ENCODE measurements at regions not wholly inside any gene's neighbourhood (a gene's known extent, or its start where the extent isn't known, plus 50 kb on each side); places are given as distances from the start of the nearest gene placed in this dataset.
A peak's percentile ranks its signal among the peaks of the same experiment; 100 is the strongest.

DNA sequence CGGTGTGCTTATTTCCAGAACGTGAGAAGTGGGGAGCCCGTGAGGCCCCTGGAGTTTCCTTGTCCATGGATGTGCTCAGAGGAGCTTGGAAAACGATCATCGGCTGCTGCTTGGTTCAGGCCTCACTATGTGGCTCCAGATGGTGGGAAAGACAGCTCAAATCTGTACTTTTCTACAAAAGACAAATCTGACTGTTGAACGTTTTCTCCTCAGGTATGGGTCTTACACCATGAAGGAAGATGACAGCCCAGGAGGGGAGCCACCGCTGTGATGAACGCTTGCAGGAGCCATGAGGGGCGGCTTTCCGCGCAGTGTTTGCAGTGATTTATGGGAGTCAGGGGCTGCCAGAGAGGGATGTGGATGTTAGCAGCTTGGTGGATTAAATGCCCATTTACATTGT, 109.4 kb upstream of the E2F8 start:
- DNase-seq (no peak), ATAC-seq (no peak)
- Histone ChIP-seq H3K27ac (no peak overlapping the region), H3K4me3 (no peak overlapping the region), H3K9me3 (no peaks in the 10 kb centered on the region), H3K27me3 (ENCODE audit: insufficient read depth in 3 of 3, low read length in 2 of 3) (peaks cover 0 to 88% (median 15%) of the 10 kb centered on the region in 3 donors), H3K4me1 (peaks cover 3% of the 10 kb centered on the region), H3K36me3 (ENCODE audit: insufficient read depth in 1 of 2, low read depth in 1 of 2) (no peaks in the 10 kb centered on the region)
- TF ChIP-seq, protein P1, sequence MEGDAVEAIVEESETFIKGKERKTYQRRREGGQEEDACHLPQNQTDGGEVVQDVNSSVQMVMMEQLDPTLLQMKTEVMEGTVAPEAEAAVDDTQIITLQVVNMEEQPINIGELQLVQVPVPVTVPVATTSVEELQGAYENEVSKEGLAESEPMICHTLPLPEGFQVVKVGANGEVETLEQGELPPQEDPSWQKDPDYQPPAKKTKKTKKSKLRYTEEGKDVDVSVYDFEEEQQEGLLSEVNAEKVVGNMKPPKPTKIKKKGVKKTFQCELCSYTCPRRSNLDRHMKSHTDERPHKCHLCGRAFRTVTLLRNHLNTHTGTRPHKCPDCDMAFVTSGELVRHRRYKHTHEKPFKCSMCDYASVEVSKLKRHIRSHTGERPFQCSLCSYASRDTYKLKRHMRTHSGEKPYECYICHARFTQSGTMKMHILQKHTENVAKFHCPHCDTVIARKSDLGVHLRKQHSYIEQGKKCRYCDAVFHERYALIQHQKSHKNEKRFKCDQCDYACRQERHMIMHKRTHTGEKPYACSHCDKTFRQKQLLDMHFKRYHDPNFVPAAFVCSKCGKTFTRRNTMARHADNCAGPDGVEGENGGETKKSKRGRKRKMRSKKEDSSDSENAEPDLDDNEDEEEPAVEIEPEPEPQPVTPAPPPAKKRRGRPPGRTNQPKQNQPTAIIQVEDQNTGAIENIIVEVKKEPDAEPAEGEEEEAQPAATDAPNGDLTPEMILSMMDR (IDR thresholded peaks at IDR 0.05): no peak
- intact Hi-C loops (cut with DNase I): no loop called here
- 60 to 62% (median 60%) methylated on average over 11 of the region's 11 CpGs for WGBS, 3 donors

DNA sequence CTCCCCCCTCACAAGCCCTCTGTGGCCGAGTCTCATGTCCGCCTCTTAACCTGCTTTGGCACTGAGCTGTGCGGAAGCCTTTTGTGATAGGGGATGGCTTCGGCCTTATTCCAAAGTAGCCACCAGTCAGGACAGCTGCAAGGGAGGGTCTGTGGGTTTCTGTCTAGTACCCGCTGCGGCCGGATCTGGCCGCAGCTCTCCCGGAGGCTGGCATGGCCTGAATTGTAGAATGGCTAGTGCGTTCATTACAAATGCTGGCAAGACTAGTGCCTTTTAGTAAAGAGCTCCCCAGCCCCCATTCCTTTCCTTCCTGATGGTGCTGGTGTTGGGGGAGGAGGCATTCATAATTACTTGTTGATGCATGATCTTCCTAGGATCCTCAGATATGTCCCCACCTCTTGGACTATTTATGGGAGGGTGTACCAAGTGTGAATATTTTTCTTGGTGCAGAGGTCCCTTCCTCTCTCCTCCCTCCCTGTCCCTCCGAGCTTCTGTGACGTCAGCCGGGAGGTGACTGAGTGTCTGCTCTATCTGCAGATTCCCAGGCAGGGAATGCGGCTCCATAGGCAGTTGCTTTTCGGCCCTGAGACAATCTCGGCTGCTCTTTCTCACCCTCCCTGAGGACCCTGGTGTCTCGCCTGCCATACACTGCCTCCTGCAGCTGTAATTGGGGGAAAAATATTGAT, 108.7 kb upstream of the E2F8 start:
- intact Hi-C loops (cut with DNase I): no loop called here
- peaks cover 0 to 88% (median 17%) of the 10 kb centered on the region in 3 donors for H3K27me3 ChIP-seq (ENCODE audit: insufficient read depth in 3 of 3, low read length in 2 of 3)
- TF ChIP-seq, protein P1 (IDR thresholded peaks at IDR 0.05): no peak
- H3K36me3 ChIP-seq (ENCODE audit: insufficient read depth in 1 of 2, low read depth in 1 of 2): no peaks in the 10 kb centered on the region
- H3K4me3 ChIP-seq: no peak overlapping the region
- no peak for ATAC-seq
- H3K27ac ChIP-seq: no peak overlapping the region
- WGBS, 3 donors: 21 to 25% (median 24%) methylated on average over 17 of the region's 17 CpGs
- H3K9me3 ChIP-seq: no peaks in the 10 kb centered on the region
- H3K4me1 ChIP-seq: peaks cover 4% of the 10 kb centered on the region
- DNase-seq: no peak

DNA sequence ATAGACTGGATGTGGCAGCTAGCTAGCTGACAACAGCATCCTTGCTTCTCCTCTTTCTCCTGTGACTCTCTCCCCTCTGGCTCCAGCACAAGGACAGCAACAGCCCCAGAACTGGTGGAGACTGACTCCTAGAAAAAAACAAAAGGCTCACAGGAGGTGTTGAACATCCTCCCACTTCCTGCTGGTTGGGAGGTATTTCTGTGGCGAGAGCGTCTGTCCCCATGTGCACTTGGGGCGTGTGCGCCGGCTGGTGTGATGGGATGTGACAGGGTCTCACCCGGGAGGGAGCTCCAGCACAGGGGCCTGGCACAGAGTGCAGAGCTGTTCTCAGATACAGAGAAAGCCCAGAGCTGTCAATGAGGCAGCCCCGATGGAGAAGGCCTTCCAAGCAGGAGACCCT, 107.2 kb upstream of the E2F8 start:
- TF ChIP-seq, protein P1 (IDR thresholded peaks at IDR 0.05): no peak
- Histone ChIP-seq H3K4me1 (peaks cover 4% of the 10 kb centered on the region), H3K9me3 (no peaks in the 10 kb centered on the region), H3K27ac (no peak overlapping the region), H3K27me3 (ENCODE audit: insufficient read depth in 3 of 3, low read length in 2 of 3) (peaks cover 0 to 91% (median 20%) of the 10 kb centered on the region in 3 donors), H3K36me3 (ENCODE audit: insufficient read depth in 1 of 2, low read depth in 1 of 2) (no peaks in the 10 kb centered on the region), H3K4me3 (no peak overlapping the region)
- no peak for DNase-seq
- intact Hi-C loops (cut with DNase I): no loop called here
- ATAC-seq: no peak
- WGBS, 3 donors: 60 to 69% (median 65%) methylated on average over 7 of the region's 7 CpGs

DNA sequence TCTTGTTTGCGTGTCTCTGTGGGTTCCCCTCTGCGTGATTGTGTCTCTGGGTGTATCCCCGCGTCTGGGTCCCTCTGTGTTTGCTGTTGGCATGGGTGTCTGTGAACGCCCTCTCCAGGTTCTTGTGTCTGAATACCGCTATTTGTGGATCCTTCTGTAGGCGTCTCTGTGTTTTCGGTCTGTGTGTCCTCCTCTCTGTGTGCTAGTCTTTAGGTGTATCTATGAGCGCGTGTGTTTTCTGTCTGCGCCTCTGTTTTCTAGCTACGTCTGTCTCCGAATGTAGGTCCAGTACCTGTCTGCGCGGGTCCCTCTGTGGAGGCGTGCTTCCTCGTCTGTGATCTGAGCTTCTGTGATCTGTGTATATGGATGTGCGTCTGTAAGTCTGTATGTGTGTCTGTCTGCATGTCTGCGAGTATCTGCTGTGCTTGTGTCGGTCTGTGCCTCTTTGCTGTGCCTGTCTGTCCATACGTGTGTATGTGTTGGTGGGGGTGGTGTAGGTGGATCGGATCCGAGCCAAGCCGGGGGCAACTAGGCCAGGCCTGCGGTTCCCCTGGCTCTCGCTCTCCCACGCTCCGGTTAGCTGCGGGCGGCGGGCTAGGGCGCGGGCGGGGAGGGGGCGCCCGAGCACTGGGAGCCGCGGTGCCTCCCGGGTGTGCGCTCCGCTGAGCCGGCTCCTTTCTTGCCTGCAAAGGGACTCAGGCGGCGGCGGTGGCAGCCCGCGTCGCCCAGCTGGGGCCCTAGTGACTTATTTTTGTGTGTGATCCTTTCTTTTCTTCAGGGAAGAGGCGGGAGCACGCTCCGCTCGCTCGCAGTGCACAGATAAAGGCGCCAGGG, 105.3 kb upstream of the E2F8 start:
- DNase-seq: peak; percentile 27 to 56
- ATAC-seq: peak; percentile 7 to 71 (median 52)
- intact Hi-C loops (cut with DNase I): no loop called here
- Histone ChIP-seq H3K9me3 (no peaks in the 10 kb centered on the region), H3K27me3 (ENCODE audit: insufficient read depth in 3 of 3, low read length in 2 of 3) (peaks cover 0 to 76% (median 19%) of the 10 kb centered on the region in 3 donors), H3K4me1 (peaks cover 4% of the 10 kb centered on the region), H3K36me3 (ENCODE audit: insufficient read depth in 1 of 2, low read depth in 1 of 2) (no peaks in the 10 kb centered on the region), H3K4me3 (peak overlapping the region; percentile 58), H3K27ac (no peak overlapping the region)
- 5 to 7% (median 5%) methylated on average over 51 to 54 of the region's 54 CpGs for WGBS, 3 donors
- TF ChIP-seq, protein P1 (IDR thresholded peaks at IDR 0.05): no peak
